H9 (cell line): ENCODE measurements at regions not wholly inside any gene's neighbourhood (a gene's known extent, or its start where the extent isn't known, plus 50 kb on each side); places are given as distances from the start of the nearest gene placed in this dataset.

ENCODE experiments used
- DNase-seq: peaks from one replicate; pipeline ENCODE4 v3.0.0-alpha.2; 2017
- H2AFZ ChIP-seq: one replicate; pipeline ENCODE4 v1.6.1; 2013; ENCODE audit warnings: mild to moderate bottlenecking, low read length, control low read depth, moderate library complexity
- H2AK5ac ChIP-seq: 2 replicates; pipeline ENCODE4 v1.6.1; 2013; ENCODE audit warnings: low read length, control low read depth, mixed read lengths; ENCODE audit not compliant: insufficient read length
- H2BK120ac ChIP-seq: one replicate; pipeline ENCODE4 v1.6.1; 2013; ENCODE audit warnings: low read depth, mild to moderate bottlenecking, low read length, control low read depth, inconsistent platforms; ENCODE audit not compliant: poor library complexity, severe bottlenecking
- H2BK12ac ChIP-seq: 2 replicates; pipeline ENCODE4 v1.6.1; 2013; ENCODE audit warnings: low read length, control low read depth, mixed read lengths, low read depth; ENCODE audit not compliant: insufficient read length
- H2BK15ac ChIP-seq: 2 replicates; pipeline ENCODE4 v1.6.1; 2013; ENCODE audit warnings: low read depth, low read length, control low read depth
- H2BK20ac ChIP-seq: one replicate; pipeline ENCODE4 v1.6.1; 2013; ENCODE audit warnings: low read depth, mild to moderate bottlenecking, low read length, control low read depth, inconsistent platforms; ENCODE audit not compliant: poor library complexity, severe bottlenecking
- H2BK5ac ChIP-seq: 2 replicates; pipeline ENCODE4 v1.6.1; 2013; ENCODE audit warnings: low read length, control low read depth, mixed read lengths; ENCODE audit not compliant: insufficient read length
- H3K14ac ChIP-seq: 2 replicates; pipeline ENCODE4 v1.6.1; 2013; ENCODE audit warnings: low read length, control low read depth; ENCODE audit not compliant: insufficient read depth
- H3K18ac ChIP-seq: 2 replicates; pipeline ENCODE4 v1.6.1; 2013; ENCODE audit warnings: low read depth, mild to moderate bottlenecking, mixed read lengths, low read length, control low read depth; ENCODE audit not compliant: insufficient read length
- H3K23ac ChIP-seq: 2 replicates; pipeline ENCODE4 v1.6.1; 2013; ENCODE audit warnings: low read length, control low read depth, mixed read lengths, low read depth; ENCODE audit not compliant: insufficient read length
- H3K23me2 ChIP-seq: 2 replicates; pipeline ENCODE4 v1.6.1; 2013; ENCODE audit warnings: low read depth, mild to moderate bottlenecking, mixed read lengths, low read length, control low read depth; ENCODE audit not compliant: insufficient read length, poor library complexity, severe bottlenecking
- H3K27ac ChIP-seq: 2 replicates; pipeline ENCODE4 v1.5.1; 2013; ENCODE audit warnings: low read length, control low read depth, mixed read lengths, low read depth; ENCODE audit not compliant: insufficient read length
- H3K27me3 ChIP-seq: 2 replicates; pipeline ENCODE4 v1.6.1; 2013; ENCODE audit warnings: low read length, control low read depth, inconsistent platforms; ENCODE audit not compliant: insufficient read depth
- H3K4ac ChIP-seq: 2 replicates; pipeline ENCODE4 v1.6.1; 2013; ENCODE audit warnings: low read depth, mild to moderate bottlenecking, control low read depth, inconsistent platforms, low read length, moderate library complexity
- H3K4me1 ChIP-seq: 2 replicates; pipeline ENCODE4 v1.6.1; 2013; ENCODE audit warnings: low read length, control low read depth, inconsistent platforms; ENCODE audit not compliant: insufficient read depth
- H3K4me2 ChIP-seq: 2 replicates; pipeline ENCODE4 v1.6.1; 2013; ENCODE audit warnings: low read length, control low read depth, mixed read lengths; ENCODE audit not compliant: insufficient read length, insufficient read depth
- H3K56ac ChIP-seq: 2 replicates; pipeline ENCODE4 v1.6.1; 2013; ENCODE audit warnings: low read depth, mild to moderate bottlenecking, mixed read lengths, low read length, control low read depth; ENCODE audit not compliant: insufficient read length
- H3K79me1 ChIP-seq: 2 replicates; pipeline ENCODE4 v1.6.1; 2013; ENCODE audit warnings: low read depth, mild to moderate bottlenecking, moderate library complexity, low read length, control low read depth, inconsistent platforms; ENCODE audit not compliant: insufficient read depth, poor library complexity, severe bottlenecking
- H3K79me2 ChIP-seq: 2 replicates; pipeline ENCODE4 v1.6.1; 2013; ENCODE audit warnings: low read length, control low read depth, inconsistent platforms; ENCODE audit not compliant: insufficient read depth
- H3K9ac ChIP-seq: 2 replicates; pipeline ENCODE4 v1.6.1; 2013; ENCODE audit warnings: low read length, control low read depth, mixed read lengths; ENCODE audit not compliant: insufficient read length; ENCODE audit errors: extremely low read depth
- H3K9me3 ChIP-seq: one replicate; pipeline ENCODE4 v1.6.1; 2013; ENCODE audit warnings: low read depth, low read length, inconsistent platforms; ENCODE audit not compliant: control insufficient read depth
- H3T11ph ChIP-seq: one replicate; pipeline ENCODE4 v1.6.1; 2013; ENCODE audit warnings: mild to moderate bottlenecking, low read length, control low read depth, inconsistent platforms
- H4K20me1 ChIP-seq: one replicate; pipeline ENCODE4 v1.6.1; 2013; ENCODE audit not compliant: control insufficient read depth, insufficient read length, insufficient read depth
- H4K5ac ChIP-seq: 2 replicates; pipeline ENCODE4 v1.6.1; 2013; ENCODE audit warnings: low read depth, mild to moderate bottlenecking, mixed read lengths, low read length, control low read depth; ENCODE audit not compliant: insufficient read length
- H4K8ac ChIP-seq: replicated peaks from 2 replicates; pipeline ENCODE4 v1.6.1; 2013; ENCODE audit warnings: low read length, control low read depth, mixed read lengths, low read depth; ENCODE audit not compliant: insufficient read length
- H4K91ac ChIP-seq: 2 replicates; pipeline ENCODE4 v1.6.1; 2013; ENCODE audit warnings: low read depth, mild to moderate bottlenecking, moderate library complexity, mixed read lengths, low read length, control low read depth; ENCODE audit not compliant: insufficient read length
- H3K27ac Mint-ChIP-seq, 3 experiments: 2 replicates in 2 of 3; 3 replicates in 1 of 3; pipeline ENCODE4 v1.8.0; 2020 to 2021; ENCODE audit warnings: mixed read lengths in 3 of 3, mild to moderate bottlenecking in 1 of 3, moderate library complexity in 1 of 3
- H3K27me3 Mint-ChIP-seq: 2 replicates; pipeline ENCODE4 v1.8.0; 2021; ENCODE audit warnings: low read depth, mild to moderate bottlenecking, moderate library complexity, mixed read lengths
- H3K36me3 Mint-ChIP-seq, 3 experiments: 2 replicates in 2 of 3; 3 replicates in 1 of 3; pipeline ENCODE4 v1.8.0; 2020 to 2021; ENCODE audit warnings: low read depth in 3 of 3, mixed read lengths in 3 of 3; ENCODE audit not compliant: insufficient read depth in 1 of 3
- H3K4me1 Mint-ChIP-seq, 2 experiments: 2 replicates each; pipeline ENCODE4 v1.8.0; 2020; ENCODE audit warnings: mixed read lengths in 2 of 2
- H3K4me3 Mint-ChIP-seq, 2 experiments: 2 replicates in 1 of 2; 3 replicates in 1 of 2; pipeline ENCODE4 v1.8.0; 2020 to 2021; ENCODE audit warnings: mild to moderate bottlenecking in 2 of 2, mixed read lengths in 2 of 2, moderate library complexity in 1 of 2
- H3K9me3 Mint-ChIP-seq, 2 experiments: 2 replicates in 1 of 2; 3 replicates in 1 of 2; pipeline ENCODE4 v1.8.0; 2020; ENCODE audit warnings: mild to moderate bottlenecking in 2 of 2, mixed read lengths in 2 of 2, moderate library complexity in 1 of 2
- WGBS: extraction: QIAGEN DNeasy Blood & Tissue Kit; methylation state at CpG from one replicate; pipeline ENCODE4 v1.1.7; 2013; ENCODE audit warnings: missing lambda C conversion rate, low lambda C conversion rate, mixed read lengths; ENCODE audit not compliant: insufficient read length; ENCODE audit errors: extremely low coverage; 5-methylcytosine and 5-hydroxymethylcytosine counted together
- TF ChIP-seq, protein P1 (sequence below): fragments of 200-600 bp; sonication (generic); conservative IDR thresholded peaks from 3 replicates; pipeline ENCODE4 v1.8.0; 2021; ENCODE audit warnings: antibody characterized with exemption, mild to moderate bottlenecking

DNA sequence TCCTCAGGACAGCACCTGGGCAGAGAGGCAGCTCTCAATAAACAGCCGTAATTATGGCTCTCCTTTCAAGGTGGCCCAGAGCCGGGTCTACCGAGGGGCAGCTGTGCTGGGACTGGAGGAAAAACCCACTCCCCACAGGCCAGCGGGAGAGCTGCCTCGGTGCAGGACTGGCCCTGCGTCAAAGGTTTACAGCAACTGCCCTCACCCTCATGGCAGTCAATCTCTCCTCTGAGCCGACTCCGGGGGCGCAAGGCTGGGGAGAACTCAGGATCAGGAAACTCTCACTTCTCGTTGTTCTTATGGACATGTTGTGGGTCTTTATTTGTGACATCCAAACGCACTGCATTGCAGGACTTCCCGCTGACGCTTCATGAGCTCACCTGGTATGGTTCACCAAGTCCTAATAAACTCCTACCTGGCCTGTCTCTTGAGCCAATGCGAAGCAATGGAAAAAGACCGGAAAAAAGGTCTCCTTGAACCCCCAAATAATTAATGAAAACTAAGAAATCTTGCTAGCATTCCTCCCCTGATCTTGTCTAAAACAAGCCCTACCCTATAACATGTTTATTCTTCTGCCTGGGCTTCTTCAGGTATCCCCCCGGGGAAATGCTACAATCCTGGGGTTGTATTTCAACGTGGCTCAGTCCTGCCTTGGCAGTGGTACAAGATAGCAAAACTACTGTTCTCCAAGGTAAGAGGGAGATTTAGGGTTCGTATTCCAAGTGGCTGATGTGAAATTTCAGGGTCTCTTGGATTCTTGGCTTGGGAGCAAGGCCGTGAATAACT is 50.1 kb upstream of the CDKN2AIP start:
- Histone ChIP-seq H3K18ac (no peak overlapping the region), H2BK20ac (no peak overlapping the region), H4K91ac (no peak overlapping the region), H3K9me3 (no peaks in the 10 kb centered on the region), H3K27me3 (no peaks in the 10 kb centered on the region; the same call in 1 of the 2 replicates), H3K4me2 (no peak overlapping the region), H3K23me2 (peaks cover 4% of the 10 kb centered on the region), H2AK5ac (no peak overlapping the region), H3K23ac (no peak overlapping the region), H2AFZ (no peak overlapping the region), H3K79me1 (no peaks in the 10 kb centered on the region), H3K4ac (no peak overlapping the region), H3K4me1 (no peaks in the 10 kb centered on the region), H4K5ac (no peak overlapping the region), H4K8ac (no peak overlapping the region), H3K79me2 (no peaks in the 10 kb centered on the region), H2BK15ac (no peak overlapping the region), H2BK120ac (no peak overlapping the region), H3K27ac (no peak overlapping the region), H3K9ac (no peak overlapping the region), H3T11ph (no peak overlapping the region), H4K20me1 (no peaks in the 10 kb centered on the region), H3K14ac (no peak overlapping the region), H2BK12ac (no peak overlapping the region), H2BK5ac (no peak overlapping the region), H3K56ac (no peak overlapping the region)
- DNase-seq: no peak
- H3K27me3 Mint-ChIP-seq: peaks cover 22% of the 10 kb centered on the region
- H3K4me1 Mint-ChIP-seq: peaks cover 17 to 34% of the 10 kb centered on the region in 2 experiments
- H3K9me3 Mint-ChIP-seq: no peaks in the 10 kb centered on the region
- no peak overlapping the region for H3K27ac Mint-ChIP-seq
- H3K4me3 Mint-ChIP-seq: no peak overlapping the region
- TF ChIP-seq, protein P1, sequence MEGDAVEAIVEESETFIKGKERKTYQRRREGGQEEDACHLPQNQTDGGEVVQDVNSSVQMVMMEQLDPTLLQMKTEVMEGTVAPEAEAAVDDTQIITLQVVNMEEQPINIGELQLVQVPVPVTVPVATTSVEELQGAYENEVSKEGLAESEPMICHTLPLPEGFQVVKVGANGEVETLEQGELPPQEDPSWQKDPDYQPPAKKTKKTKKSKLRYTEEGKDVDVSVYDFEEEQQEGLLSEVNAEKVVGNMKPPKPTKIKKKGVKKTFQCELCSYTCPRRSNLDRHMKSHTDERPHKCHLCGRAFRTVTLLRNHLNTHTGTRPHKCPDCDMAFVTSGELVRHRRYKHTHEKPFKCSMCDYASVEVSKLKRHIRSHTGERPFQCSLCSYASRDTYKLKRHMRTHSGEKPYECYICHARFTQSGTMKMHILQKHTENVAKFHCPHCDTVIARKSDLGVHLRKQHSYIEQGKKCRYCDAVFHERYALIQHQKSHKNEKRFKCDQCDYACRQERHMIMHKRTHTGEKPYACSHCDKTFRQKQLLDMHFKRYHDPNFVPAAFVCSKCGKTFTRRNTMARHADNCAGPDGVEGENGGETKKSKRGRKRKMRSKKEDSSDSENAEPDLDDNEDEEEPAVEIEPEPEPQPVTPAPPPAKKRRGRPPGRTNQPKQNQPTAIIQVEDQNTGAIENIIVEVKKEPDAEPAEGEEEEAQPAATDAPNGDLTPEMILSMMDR: no peak
- no peaks in the 10 kb centered on the region for H3K36me3 Mint-ChIP-seq
- WGBS: no CpG with 5 or more reads among the region's 19 CpGs
